ENCODE measurements at regions not wholly inside any gene's neighbourhood (a gene's known extent, or its start where the extent isn't known, plus 50 kb on each side); places are given as distances from the start of the nearest gene placed in this dataset.

- TF ChIP-seq CTCF (IDR thresholded peaks at IDR 0.05): no peak
- no peak for TF ChIP-seq POLR2A (IDR thresholded peaks at IDR 0.05)
- no peak for TF ChIP-seq POLR2AphosphoS5 (IDR thresholded peaks at IDR 0.05)
- no peak for TF ChIP-seq EP300 (IDR thresholded peaks at IDR 0.05)
Observed at GRCh38 chr3:27628026-27628750, 93.9 kb downstream of the EOMES start.
